Activated CD4-positive, alpha-beta T cell treated with anti-CD3 and anti-CD28 coated beads, Interleukin-2, amount 50 U/mL, for 24 hours (primary cell): ENCODE measurements at regions not wholly inside any gene's neighbourhood (a gene's known extent, or its start where the extent isn't known, plus 50 kb on each side); places are given as distances from the start of the nearest gene placed in this dataset.

Experiments used
- DNase-seq, 2 donors: peaks; one replicate each; pipeline ENCODE4 v3.0.0-alpha.2; 2020; ENCODE audit warnings: low read depth in 1 of 2, low spot score in 1 of 2

DNA sequence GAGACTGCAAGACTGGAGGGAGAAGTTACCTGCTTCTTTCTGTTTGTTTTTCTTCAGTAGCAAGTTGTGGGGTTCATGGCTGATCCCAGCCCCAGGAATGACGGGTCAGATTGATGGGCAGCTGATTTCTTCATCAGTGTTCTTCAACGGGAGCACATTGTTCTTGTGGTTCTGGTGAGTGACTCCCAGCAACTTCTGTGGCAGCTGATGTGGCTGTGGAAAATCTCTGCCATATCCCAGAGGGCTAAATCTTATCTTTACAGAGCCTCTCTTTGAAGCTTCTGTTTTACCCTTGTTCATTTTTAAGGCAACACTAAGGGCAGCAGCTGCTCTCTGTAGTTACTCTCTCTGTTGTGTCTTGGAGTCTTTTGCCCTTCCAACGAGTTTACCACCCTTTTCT, 710.3 kb downstream of the PRELID2 start:
- DNase-seq = no peak

DNA sequence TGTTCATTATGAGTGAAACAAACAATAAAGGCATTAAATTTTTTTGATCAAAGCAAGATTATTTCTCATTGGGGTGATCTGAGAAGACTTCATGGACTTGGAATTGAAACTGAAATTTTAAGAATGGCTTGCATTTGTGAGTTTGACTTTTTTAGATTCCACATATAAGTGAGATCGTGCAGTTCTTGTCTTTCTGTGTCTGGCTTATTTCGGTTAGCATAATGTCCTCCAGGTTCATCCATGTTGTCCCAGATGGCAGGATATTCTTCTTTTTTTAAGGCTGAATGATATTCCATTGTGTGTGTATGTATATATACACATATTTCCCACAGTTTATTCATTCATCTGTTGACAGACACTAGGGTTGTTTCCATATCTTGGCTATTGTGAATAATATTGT, 716.5 kb downstream of the PRELID2 start:
- DNase-seq = no peak

DNA sequence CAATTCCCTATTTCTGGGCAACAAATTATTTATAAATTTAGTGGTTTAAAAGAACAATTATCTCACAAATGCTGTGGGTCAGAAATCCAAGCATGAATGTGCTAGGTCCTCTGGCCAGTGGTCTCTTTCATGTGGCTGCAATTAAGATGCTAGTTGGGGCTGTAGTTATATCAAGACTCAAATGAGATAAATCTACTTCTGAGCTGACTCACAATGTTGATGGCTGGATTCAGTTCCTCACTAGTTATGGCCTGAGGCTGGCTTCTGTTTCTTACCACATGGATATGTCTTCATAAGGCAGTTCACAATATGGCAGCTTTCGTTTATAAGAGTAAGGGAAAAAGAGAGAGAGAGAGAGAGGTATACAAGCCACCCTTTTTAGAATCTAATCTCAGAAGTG, 717.0 kb downstream of the PRELID2 start:
- no peak for DNase-seq

DNA sequence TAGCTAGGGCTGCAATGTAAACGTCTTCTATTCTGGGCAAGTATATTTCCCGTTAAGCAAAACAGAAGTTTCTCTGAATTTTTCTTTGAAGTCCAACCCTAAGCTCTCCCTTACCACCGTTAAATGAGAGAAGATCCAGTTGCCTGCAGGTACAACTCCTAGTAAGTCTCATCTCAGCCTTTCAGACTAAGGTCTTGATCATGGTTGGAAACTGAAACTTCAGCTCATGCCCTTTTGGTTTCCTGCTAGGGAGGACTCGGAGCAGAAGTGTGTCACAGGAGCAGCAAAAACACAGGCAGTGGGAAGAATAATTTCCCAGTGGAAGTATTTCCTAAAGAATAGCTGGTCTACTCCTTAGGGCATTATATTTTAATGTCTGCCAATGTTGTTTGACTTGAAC, 717.9 kb downstream of the PRELID2 start:
- DNase-seq = no peak

DNA sequence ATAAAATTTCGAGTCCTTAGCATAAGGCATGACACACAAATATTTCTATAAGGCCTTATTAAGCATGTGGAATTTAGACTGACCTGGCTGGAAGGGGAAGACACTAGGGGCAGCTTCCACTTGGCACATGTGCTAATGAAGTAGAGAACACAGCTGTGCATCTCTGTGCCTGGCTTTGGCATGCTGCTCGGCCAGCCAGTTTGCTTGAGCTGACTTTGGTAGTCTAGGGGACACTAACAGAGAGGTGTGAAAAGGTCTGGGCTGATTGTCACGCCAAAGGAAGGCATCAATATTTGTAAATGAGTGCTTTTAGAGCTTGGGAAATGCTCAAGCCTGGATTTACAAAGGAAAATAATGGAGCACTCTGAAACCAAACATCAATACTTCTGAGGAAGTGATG, 723.7 kb downstream of the PRELID2 start:
- no peak for DNase-seq

DNA sequence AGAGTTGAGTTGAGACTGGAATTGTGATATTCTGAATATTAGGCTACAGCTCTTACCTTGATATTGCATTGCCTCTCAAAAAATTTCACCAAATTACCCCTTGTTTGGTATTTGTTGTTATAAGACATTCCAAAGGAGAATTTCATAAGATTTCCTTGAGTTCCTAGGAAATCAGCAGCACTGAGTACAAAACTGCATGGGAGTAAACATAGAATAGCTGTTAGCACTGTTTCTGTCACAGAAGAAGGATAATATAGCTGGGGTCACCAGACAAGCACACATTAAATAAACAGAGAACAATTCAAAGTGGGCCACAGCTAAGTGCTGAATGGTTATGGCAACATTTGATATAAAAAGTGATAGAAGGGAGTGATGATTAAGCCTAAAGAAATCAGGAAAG, 724.3 kb downstream of the PRELID2 start:
- no peak for DNase-seq

DNA sequence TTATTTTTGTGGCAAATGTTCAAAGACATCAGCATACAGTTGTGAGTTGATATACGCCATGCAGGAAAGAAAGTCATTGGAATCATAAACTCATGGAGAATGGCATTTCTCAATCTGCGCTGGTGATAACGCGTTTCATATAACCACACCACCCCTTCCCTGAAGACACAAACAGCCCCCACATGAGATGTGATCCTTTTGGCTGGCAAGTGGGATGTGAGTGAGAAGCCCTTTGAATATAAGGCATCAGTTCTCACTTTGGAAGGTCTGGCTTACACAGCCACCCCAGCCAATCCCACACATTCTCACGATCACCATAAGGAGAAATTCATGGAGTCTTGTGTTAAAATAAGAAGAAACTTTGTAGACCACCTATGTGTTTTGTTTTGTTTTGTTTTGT, 725.0 kb downstream of the PRELID2 start:
- DNase-seq = no peak

DNA sequence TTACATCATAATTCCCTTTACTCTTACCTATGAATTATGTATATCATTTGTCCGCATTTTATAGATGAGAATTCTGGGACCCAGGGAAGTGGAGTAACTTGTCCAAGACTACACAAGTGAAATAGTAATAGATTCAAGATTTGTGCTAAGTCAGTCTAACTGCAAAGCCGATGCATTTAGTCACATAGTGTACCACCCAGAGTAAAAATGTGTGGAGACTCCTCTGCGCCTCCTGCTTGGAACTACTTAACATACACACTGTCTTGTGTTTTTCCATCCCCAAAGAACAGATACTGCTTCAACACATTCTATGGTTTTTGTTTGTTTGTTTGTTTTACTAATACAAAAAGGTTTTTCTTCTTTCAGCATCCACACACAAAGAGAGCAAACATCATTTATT, 729.8 kb downstream of the PRELID2 start:
- DNase-seq = no peak

DNA sequence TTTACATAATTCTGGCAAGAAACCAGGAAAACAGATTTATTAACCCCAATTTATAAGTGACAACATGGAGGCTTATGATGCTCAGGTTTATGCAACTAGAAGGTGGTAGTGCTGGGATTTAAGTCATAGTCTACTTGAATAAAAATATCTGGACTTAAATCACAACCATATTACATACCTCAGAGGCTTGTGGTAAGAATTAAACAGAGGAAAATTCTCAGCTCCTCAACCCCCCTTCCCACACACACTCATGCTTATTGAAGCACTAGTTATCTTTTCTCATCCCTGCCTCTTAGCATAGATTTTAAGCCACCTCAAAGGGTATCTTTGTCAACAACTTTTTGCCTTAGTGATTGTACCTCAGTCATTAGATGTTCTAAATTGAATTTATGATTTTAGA, 731.0 kb downstream of the PRELID2 start:
- DNase-seq = no peak

DNA sequence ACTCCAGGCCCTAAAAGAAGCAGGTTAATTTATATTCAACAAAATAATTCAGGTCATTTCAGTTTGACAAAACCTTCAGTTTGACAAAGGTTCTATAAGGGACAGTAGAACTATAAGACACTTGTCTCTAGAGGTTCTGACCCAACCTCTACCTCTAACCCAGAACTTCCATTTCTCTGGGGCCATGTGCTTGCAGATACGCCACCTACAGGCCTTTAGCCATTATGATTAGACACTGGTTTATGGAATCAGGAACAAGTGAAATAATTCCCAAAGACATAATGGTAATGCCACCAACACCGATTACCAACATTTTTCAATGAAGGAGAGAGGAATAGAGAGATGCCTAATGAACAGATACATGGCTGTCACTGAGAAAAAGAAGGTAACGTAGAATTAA, 733.9 kb downstream of the PRELID2 start:
- DNase-seq = no peak

DNA sequence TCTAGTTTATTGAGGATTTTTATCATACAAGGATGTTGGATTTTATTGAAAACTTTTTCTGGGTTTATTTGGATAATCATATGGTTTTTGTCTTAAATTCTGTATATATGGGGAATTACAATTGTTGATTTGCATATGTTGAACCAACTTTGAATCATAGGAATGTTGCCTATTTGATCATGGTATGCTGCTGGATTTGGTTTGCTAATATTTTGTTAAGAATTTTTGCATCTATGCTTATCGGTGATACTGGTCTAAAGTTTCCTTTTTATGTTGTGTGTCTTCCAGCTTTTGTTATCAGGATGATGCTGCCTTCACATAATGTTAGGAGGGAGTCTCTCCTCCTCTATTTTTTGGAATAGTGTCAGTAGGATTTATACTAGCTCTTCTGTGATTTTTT, 745.0 kb downstream of the PRELID2 start:
- no peak for DNase-seq

DNA sequence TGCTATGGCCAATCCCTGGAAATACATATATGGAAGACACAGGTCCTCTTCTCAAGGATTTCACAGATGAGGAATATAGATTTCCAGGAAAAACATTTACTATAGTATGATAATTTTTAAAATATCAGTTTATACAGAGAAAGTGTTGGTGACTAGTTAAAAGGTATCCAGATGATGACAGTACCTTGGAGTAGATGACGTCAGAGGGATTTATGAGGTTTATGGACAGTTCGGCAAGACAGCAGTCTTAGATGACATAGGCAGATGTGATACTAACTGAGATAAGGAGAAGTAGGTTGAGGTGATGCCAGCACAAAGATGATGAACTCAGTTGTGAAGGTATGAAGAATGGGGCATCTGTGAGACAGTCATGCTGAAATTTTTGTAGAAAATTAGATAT, 750.3 kb downstream of the PRELID2 start:
- DNase-seq = no peak

DNA sequence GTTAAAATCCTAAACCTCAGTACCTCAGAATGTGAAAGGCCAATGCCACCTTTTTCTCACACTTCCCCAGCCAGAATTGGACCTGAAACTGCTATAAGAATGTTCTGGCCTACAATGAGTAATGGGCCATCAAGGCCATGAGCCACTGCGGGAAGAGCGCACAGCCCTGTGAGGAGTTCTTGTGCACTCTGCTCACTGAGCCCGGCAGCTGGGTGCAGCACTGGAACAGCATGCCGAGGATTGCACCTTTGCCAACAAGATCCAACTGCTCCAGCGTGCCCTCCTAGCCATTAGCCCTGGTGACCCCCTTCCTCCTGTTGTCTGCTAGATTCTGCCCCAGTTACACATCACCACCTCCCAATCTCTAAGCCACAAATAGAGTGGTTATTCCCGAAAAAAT, 758.1 kb downstream of the PRELID2 start:
- no peak for DNase-seq

DNA sequence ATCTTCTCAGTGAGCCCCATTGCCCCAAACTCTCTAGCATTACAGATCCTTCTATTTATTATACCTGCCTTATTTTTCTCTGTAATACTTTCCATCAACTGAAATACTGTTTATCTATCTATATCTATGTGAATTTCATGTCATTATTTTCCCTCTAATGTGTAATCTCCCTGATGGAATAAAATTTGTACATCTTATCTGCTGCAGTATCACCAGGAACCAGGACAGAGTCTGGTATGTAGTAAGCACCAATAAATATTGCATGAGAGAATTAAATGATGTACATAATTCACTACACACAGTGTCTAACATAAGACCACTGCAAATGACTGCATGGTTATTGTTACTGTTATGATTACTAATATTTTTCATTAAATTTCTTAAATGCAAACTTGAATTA, 759.1 kb downstream of the PRELID2 start:
- DNase-seq = no peak

DNA sequence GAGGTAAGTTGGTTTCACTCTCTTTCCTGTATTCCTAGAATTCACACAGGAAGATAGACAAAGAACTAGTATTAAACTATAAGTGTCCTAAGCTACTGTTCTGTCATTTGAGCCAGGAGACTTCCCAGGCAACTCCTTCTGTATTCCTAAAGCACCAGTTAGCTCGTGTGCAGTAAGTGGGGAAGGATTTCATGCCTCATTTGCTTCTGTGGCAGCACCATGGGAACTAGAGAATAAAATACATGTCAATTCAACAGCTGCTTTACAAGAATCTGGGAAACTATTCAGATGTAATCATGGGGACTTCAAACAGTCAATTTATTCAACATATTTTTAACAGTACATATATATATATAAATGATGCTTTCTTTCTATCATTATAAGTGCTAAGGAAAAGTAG, 762.3 kb downstream of the PRELID2 start:
- no peak for DNase-seq

DNA sequence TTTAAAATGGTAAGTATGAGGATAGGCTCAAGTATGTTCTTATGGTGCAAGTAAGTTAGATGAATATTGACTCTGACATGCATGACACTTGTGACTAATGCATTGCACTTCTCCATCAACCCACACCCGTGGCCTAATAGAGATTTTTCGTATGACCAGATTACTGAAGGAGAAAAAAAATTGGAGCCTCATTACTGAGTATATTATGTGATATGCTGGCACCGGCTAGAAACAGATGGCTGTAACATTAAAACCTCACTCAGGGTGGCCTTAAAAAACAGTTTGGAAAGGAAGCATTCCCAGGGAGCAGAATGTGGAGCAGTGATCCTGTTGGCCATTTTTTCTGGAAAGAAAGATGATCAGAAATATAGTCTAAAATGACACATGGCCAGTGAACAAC, 766.4 kb downstream of the PRELID2 start:
- DNase-seq = no peak

DNA sequence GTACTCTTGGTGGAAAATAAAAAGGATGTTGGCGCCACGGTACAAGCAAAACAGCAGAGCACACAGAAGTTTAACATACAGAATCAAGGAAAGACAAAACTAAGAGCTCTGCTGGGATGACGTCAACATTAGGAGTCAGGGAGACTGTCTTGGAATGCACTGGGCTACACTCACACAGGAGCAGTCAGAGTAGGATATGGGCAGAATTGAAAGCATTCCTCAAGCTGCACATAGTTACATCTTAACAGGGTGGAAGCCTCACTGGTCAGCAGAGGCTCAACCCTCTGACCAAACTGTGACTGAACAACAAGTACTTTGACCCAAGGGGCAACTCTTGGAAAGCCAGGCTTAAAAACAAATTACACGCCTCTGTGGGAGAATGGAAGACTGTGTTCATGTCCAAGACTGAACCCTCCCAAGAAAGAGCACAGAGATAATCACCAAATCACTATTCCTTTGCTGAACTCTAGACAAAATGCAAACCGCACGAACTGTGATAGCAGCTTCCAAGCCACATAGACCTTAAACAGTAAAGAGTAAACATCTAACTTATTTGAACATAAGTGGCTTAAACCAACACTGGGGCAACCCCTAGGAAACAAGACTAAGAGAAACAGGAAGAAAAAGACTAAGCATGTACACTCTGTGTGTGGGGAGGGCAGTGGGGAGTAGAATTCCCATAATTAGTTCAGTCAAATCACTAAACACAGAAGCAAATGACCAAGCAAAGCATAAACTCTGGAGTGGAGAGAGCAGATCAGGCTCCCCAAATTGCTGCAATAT, 772.7 kb downstream of the PRELID2 start:
- no peak for DNase-seq

DNA sequence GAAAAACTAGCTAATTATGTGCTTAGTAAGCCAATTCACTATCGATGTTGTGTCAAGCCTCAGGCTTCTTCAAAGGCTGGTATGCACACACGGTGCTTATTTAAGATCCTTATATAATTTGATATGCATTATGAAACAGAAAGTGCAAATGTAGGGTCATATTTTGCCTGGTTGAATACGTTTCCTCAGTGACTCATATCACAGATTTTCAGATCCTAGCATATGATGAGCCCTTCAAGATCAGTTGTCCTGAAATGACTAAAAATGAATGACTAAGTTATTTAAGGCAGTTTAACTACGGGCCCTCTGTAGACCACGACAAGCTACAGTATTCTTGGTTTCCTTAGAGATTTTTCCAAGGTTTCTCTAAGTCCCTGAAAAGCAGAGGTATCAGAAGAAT, 778.3 kb downstream of the PRELID2 start:
- DNase-seq = no peak

DNA sequence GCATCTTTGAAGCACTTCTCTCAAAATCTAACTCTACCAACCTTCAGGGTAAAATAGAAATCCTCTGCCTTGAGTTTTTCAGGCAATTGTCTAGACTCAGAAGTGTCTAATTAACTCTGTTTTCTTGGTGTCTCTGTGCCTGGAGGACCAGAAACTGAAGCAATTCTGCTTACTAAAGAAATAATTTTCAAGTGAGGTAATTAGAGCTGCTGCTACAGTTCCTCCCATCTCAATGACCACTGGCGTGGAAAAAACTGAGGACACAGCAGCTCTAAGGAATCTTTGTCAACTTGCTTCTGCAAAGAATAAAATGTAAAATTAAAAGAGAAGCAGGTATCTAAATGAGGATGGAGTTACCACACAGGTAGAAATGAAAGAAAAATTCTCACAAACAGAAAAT, 785.0 kb downstream of the PRELID2 start:
- no peak for DNase-seq

DNA sequence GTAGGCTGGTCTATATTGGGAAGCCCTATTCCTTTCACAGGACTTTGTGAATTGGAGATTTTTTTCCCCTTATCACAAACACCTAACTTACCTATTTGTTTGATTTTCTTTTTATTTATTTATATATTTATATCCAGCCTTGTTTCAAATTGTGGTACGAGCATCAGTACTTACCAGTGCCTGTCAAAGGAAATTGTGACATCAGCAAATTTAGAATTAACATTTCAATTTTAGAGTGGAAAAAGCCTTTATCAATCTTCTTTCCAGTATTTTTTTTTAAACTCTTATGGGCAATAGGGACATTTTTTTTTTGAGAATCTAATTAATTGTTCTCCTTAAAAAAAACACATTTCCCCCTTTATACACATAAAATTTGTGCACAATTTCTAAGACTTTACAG, 790.2 kb downstream of the PRELID2 start:
- DNase-seq = no peak

DNA sequence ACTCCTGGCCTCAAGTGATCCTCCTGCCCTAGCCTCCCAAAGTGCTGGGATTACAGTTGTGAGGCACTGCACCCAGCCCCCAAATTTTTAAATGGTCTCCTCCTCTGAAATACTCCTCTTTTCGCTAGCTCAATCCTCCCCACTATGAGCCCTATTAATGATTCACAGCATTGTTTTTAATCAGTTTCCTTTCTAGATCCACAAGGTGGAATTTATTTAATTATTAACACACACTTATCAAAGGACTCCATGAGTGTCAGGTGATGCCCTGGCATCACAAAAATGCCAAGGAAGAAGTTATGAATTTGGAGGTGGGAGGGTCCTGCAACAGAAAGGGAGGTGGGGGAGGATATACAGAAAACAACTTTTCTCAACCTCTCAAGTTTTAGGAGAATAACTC, 806.5 kb downstream of the PRELID2 start:
- no peak for DNase-seq

DNA sequence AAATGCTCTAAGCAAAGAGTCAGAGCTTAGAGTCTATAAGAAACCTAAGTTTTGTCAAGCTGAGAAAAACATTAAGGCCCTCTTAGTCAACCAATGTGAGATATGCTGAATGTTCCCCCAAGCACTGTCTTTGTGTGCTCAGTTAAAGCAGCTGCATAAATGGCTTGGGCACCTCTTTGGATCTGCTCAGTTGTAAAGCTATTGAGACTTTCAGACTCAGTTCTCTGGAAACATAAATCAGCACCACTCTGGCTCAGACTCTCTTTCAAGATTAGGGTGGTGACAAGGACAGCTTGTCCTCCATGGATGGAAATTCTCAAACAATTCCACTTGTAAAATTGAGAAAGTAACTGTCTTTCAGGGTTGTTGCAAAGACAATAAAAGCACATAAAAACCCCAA, 807.9 kb downstream of the PRELID2 start:
- DNase-seq = no peak

DNA sequence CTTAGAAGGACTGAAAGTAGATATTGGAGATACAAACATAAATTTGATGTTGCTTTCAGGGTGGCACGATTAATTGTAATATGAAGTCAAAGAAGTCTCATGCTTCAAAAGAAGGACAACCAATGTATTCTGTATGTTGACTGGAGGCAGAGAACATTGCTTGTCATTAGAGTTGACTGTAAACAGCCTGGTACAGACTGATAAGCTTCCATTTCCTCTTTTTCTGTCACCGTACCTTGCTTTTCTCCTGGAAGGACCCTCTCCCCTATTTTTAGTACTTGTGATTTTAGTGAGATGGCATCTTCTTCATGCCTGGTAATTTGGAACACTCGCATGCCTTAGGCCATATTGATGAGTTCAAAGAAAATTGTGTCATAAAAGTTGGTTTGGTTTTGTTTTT, 809.4 kb downstream of the PRELID2 start:
- no peak for DNase-seq

DNA sequence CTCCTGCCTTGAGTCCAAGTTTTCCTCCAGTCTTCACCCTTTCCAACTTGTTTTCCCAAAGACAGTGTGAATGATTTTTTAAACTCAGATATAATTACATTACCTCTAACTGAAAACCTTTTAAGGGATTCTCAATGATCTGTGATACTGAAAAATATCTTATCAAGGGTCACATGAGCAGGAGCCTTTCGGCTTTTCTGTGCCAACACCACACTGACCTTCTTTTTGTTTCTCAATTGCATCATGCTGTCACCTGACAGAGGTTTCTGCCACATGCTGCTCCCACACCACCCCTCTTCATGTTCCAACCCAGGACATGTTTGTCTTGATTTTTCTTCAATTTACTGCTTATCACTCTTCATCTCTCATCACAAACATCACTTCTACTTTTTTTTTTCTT, 820.0 kb downstream of the PRELID2 start:
- no peak for DNase-seq
